PC-3 (cell line): ENCODE measurements at regions not wholly inside any gene's neighbourhood (a gene's known extent, or its start where the extent isn't known, plus 50 kb on each side); places are given as distances from the start of the nearest gene placed in this dataset.

Source experiments
- ATAC-seq: fragments of 200-7000 bp; cut with Tn5 transposase; 2 replicates; pipeline ENCODE4 v1.9.1; 2020; ENCODE audit warnings: mild to moderate bottlenecking, moderate library complexity
- BruUV-seq: library from RNA; stranded (reverse); fragments of 400-500 nt; replicated peaks from 2 replicates; lab custom pipeline; 2021; lab: Mats Ljungman, UMichigan
- CTCF ChIA-PET: fragments of 300-600 bp; sonication (Branson Sonifier 250); formaldehyde crosslinking; loops from one replicate; lab custom pipeline; 2022; ENCODE audit warnings: antibody characterized with exemption; lab: Charles Lee
- POLR2A ChIA-PET: fragments of 300-600 bp; sonication (Branson Sonifier 250); formaldehyde crosslinking; loops from one replicate; lab custom pipeline; 2022; ENCODE audit warnings: antibody characterized with exemption; ENCODE audit not compliant: unreplicated experiment; lab: Charles Lee
- DNase-seq: peaks from one replicate; pipeline ENCODE4 v3.0.0-alpha.2; 2015
- H2AFZ ChIP-seq: fragments of 300-600 bp; sonication (generic); 2 replicates; pipeline ENCODE4 v1.6.0; 2016; ENCODE audit warnings: antibody characterized with exemption, low read length
- H3F3A ChIP-seq: fragments of 300-600 bp; sonication (generic); one replicate; pipeline ENCODE4 v1.6.0; 2017; ENCODE audit warnings: antibody characterized with exemption, low read length, control low read depth, mild to moderate bottlenecking; ENCODE audit not compliant: unreplicated experiment
- H3K27ac ChIP-seq: fragments of 300-600 bp; sonication (generic); 2 replicates; pipeline ENCODE4 v1.5.1; 2016; ENCODE audit warnings: mild to moderate bottlenecking, low read length
- H3K27me3 ChIP-seq: fragments of 300-600 bp; sonication (generic); 2 replicates; pipeline ENCODE4 v1.6.1; 2016; ENCODE audit warnings: low read length, mixed read lengths
- H3K36me3 ChIP-seq: fragments of 300-600 bp; sonication (generic); 2 replicates; pipeline ENCODE4 v1.6.1; 2016; ENCODE audit warnings: low read depth, mixed run types, low read length, mixed read lengths
- H3K4me1 ChIP-seq: fragments of 300-600 bp; sonication (generic); 2 replicates; pipeline ENCODE4 v1.5.1; 2016; ENCODE audit warnings: low read length; ENCODE audit not compliant: insufficient read depth
- H3K4me2 ChIP-seq: fragments of 300-600 bp; sonication (generic); 2 replicates; pipeline ENCODE4 v1.6.0; 2016; ENCODE audit warnings: low read length
- H3K4me3 ChIP-seq: fragments of 300-600 bp; sonication (generic); 2 replicates; pipeline ENCODE4 v1.5.1; 2016; ENCODE audit warnings: mild to moderate bottlenecking, low read length, mixed read lengths
- H3K79me2 ChIP-seq: fragments of 300-600 bp; sonication (generic); 2 replicates; pipeline ENCODE4 v1.6.1; 2017; ENCODE audit warnings: low read length, mixed read lengths
- H3K9ac ChIP-seq: fragments of 300-600 bp; sonication (generic); 2 replicates; pipeline ENCODE4 v1.6.0; 2016; ENCODE audit warnings: mild to moderate bottlenecking, low read length
- H3K9me2 ChIP-seq: fragments of 300-600 bp; sonication (generic); replicated peaks from 2 replicates; pipeline ENCODE4 v1.6.1; 2016; ENCODE audit warnings: mixed run types, low read length, mixed read lengths
- H3K9me3 ChIP-seq: fragments of 300-600 bp; sonication (generic); 2 replicates; pipeline ENCODE4 v1.6.1; 2016; ENCODE audit warnings: low read length, mixed read lengths
- H4K20me1 ChIP-seq: fragments of 300-600 bp; sonication (generic); 2 replicates; pipeline ENCODE4 v1.6.1; 2016; ENCODE audit warnings: low read length, mixed read lengths
- CTCF ChIP-seq: fragments of 300-600 bp; sonication (generic); conservative IDR thresholded peaks from 2 replicates; pipeline ENCODE4 v1.5.1; 2017; ENCODE audit warnings: antibody characterized with exemption, low read depth, mild to moderate bottlenecking, low read length
- EZH2 ChIP-seq: fragments of 300-600 bp; sonication (generic); IDR thresholded peaks from one replicate; pipeline ENCODE4 v1.6.1; 2017; ENCODE audit warnings: antibody characterized with exemption, mild to moderate bottlenecking, low read length; ENCODE audit not compliant: unreplicated experiment
- EZH2phosphoT487 ChIP-seq: fragments of 300-600 bp; sonication (generic); IDR thresholded peaks from 2 replicates; pipeline ENCODE4 v1.6.1; 2018; ENCODE audit warnings: mild to moderate bottlenecking, antibody characterized with exemption, low read length, borderline replicate concordance
- intact Hi-C: fragments of 100-400 bp; cut with micrococcal nuclease; formaldehyde crosslinking; loops from 2 replicates; pipeline ENCODE4 v1.9.0; 2023

DNA sequence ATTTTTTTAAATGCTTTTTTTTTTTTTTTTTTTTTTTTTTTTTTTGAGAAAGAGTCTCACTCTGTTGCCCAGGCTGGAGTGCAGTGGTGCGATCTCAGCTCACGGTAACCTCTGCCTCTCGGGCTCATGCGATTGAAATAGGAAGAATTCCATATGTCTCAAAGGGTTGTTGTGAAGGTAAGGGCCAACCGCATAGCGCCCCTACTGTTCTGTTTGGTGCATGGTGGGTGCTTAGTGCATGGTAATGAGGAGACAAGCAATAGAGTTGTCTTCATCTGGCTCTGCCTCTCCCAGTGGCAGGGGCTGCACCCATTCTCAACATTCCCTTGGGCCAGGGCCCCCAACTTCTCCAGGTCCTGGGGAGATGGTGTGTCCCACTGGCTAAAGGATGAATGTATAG lies 68.7 kb downstream of the RASL11A start:
- Histone ChIP-seq H3K27ac (no peak overlapping the region), H3K36me3 (no peaks in the 10 kb centered on the region), H3F3A (no peaks in the 10 kb centered on the region), H3K27me3 (no peaks in the 10 kb centered on the region), H3K4me2 (no peak overlapping the region), H3K79me2 (no peaks in the 10 kb centered on the region), H3K9me2 (no peaks in the 10 kb centered on the region), H2AFZ (no peak overlapping the region), H3K9me3 (no peaks in the 10 kb centered on the region), H3K9ac (no peak overlapping the region), H3K4me3 (no peak overlapping the region), H3K4me1 (no peaks in the 10 kb centered on the region), H4K20me1 (no peaks in the 10 kb centered on the region)
- ATAC-seq (peak; percentile 85), DNase-seq (peak; percentile 71)
- POLR2A ChIA-PET, result no interaction called here
- TF ChIP-seq CTCF, result peak; percentile 59
- TF ChIP-seq EZH2, result no peak
- TF ChIP-seq EZH2phosphoT487, result no peak
- CTCF ChIA-PET, result interaction anchor here (0.6 to 1.0 kb wide), 6 partner anchors 14 to 213 kb away, joined by 3 to 11 read pairs (median 6); no protein-coding TSS in a partner anchor
- no TSS peak for BruUV-seq
- intact Hi-C loops, result no loop called here

DNA sequence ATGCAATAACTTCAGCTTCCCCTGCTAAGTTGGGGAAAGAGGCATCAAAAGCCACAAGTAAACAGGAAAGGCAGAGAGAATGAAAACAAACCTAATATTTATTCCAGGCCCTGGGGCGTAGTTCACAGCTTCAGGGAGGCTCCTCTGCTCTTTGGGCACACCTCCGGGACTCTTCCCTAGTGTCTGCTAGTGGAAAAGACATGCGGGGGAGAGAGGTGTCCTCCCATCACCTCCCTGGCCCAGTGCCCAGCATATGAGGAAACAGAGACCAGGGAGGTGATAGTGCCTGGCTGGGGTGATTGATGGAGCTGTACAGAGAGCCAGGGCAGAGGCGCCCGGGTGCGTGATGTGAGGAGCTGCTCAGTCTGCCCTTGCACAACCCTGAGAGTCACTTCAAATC lies 71.0 kb downstream of the RASL11A start:
- Histone ChIP-seq H3K79me2 (no peaks in the 10 kb centered on the region), H3K27me3 (no peaks in the 10 kb centered on the region), H3K4me3 (no peak overlapping the region), H3K9me2 (no peaks in the 10 kb centered on the region), H3K9ac (no peak overlapping the region), H2AFZ (no peak overlapping the region), H4K20me1 (no peaks in the 10 kb centered on the region), H3K27ac (no peak overlapping the region), H3F3A (no peaks in the 10 kb centered on the region), H3K4me2 (no peak overlapping the region), H3K9me3 (no peaks in the 10 kb centered on the region), H3K36me3 (no peaks in the 10 kb centered on the region), H3K4me1 (no peaks in the 10 kb centered on the region)
- DNase-seq, result no peak
- POLR2A ChIA-PET, result no interaction called here
- intact Hi-C loops, result no loop called here
- no TSS peak for BruUV-seq
- ATAC-seq, result no peak
- CTCF ChIA-PET, result interaction anchor here (0.6 kb wide), 1 partner anchor 357 kb away, joined by 3 read pairs; no protein-coding TSS in a partner anchor
- TF ChIP-seq CTCF (no peak), EZH2 (no peak), EZH2phosphoT487 (no peak)

DNA sequence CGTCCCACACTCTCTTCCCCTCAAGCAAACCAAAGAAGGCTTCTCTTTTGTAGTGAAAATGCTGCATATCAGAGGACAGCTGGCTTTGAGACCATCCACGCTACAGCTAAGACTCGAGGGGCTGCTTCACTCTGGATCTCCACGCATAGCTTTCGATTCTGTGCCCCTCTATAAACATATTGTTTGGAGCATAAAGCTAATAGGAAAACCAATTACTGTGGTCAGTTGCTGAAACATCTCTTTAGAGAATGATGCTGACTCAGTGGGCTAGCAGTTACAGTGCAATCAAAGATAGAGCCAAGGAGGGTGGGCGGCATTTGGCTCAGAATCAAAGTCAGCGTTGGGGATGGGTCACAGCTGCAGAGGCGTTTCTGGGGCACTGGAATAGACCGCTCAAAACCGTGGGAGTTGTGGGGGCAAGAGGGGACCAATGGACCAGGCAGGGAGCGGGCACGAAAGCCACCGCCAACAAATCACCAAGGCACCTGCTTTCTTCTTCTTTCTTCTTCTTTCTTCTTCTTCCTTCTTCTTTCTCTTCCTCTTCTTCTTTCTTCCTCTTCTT lies 76.7 kb downstream of the RASL11A start:
- intact Hi-C loops, result no loop called here
- H3K27me3 ChIP-seq, result no peaks in the 10 kb centered on the region
- H3F3A ChIP-seq, result no peaks in the 10 kb centered on the region
- ChIA-PET CTCF (no interaction called here), POLR2A (no interaction called here)
- no peak overlapping the region for H3K4me3 ChIP-seq
- no peaks in the 10 kb centered on the region for H3K9me3 ChIP-seq
- no TSS peak for BruUV-seq
- no peak overlapping the region for H3K27ac ChIP-seq
- H3K9me2 ChIP-seq, result no peaks in the 10 kb centered on the region
- no peak for ATAC-seq
- no peaks in the 10 kb centered on the region for H3K4me1 ChIP-seq
- TF ChIP-seq CTCF, result no peak
- no peak overlapping the region for H2AFZ ChIP-seq
- DNase-seq, result no peak
- no peak overlapping the region for H3K4me2 ChIP-seq
- no peaks in the 10 kb centered on the region for H4K20me1 ChIP-seq
- H3K36me3 ChIP-seq, result no peaks in the 10 kb centered on the region
- H3K9ac ChIP-seq, result no peak overlapping the region
- H3K79me2 ChIP-seq, result no peaks in the 10 kb centered on the region
